WTC11 (cell line): ENCODE measurements at regions not wholly inside any gene's neighbourhood (a gene's known extent, or its start where the extent isn't known, plus 50 kb on each side); places are given as distances from the start of the nearest gene placed in this dataset.

Experiments used
- ATAC-seq: fragments of 200-7000 bp; cut with Tn5 transposase; 2 replicates; pipeline ENCODE4 v1.10.0; 2021; ENCODE audit warnings: mild to moderate bottlenecking, moderate library complexity
- CTCF ChIA-PET: fragments of 300-600 bp; sonication (Branson Sonifier 250); formaldehyde crosslinking; loops from one replicate; lab custom pipeline; 2021; ENCODE audit warnings: antibody characterized with exemption; lab: Charles Lee
- POLR2A ChIA-PET: fragments of 350-600 bp; sonication (Branson Sonifier 250); formaldehyde crosslinking; loops from one replicate; lab custom pipeline; 2021; ENCODE audit warnings: antibody characterized with exemption; lab: Charles Lee
- DNase-seq: peaks from one replicate; pipeline ENCODE4 v3.0.0; 2021; ENCODE audit warnings: low spot score
- H3K27ac Mint-ChIP-seq: 2 replicates; pipeline ENCODE4 v1.8.0; 2021; ENCODE audit warnings: mixed read lengths
- H3K27me3 Mint-ChIP-seq: 2 replicates; pipeline ENCODE4 v1.8.0; 2021; ENCODE audit warnings: low read depth, mild to moderate bottlenecking, moderate library complexity, mixed read lengths
- H3K36me3 Mint-ChIP-seq: 2 replicates; pipeline ENCODE4 v1.8.0; 2021; ENCODE audit warnings: mixed read lengths
- H3K4me1 Mint-ChIP-seq: 2 replicates; pipeline ENCODE4 v1.8.0; 2022; ENCODE audit warnings: mixed read lengths
- H3K4me3 Mint-ChIP-seq: 2 replicates; pipeline ENCODE4 v1.8.0; 2021; ENCODE audit warnings: mild to moderate bottlenecking, moderate library complexity, mixed read lengths
- H3K9me3 Mint-ChIP-seq: 2 replicates; pipeline ENCODE4 v1.8.0; 2021; ENCODE audit warnings: mixed read lengths
- CREB1 ChIP-seq: sonication (generic); formaldehyde crosslinking; IDR thresholded peaks from 2 replicates; pipeline ENCODE4 v1.8.0; 2023; ENCODE audit warnings: mild to moderate bottlenecking, missing genetic modification reagents
- FOXJ3 ChIP-seq: sonication (generic); formaldehyde crosslinking; IDR thresholded peaks from 2 replicates; pipeline ENCODE4 v1.9.0; 2021; ENCODE audit warnings: missing genetic modification reagents, mild to moderate bottlenecking, borderline replicate concordance
- JUN ChIP-seq: sonication (generic); formaldehyde crosslinking; IDR thresholded peaks from 2 replicates; pipeline ENCODE4 v1.8.0; 2023; ENCODE audit warnings: mild to moderate bottlenecking, missing genetic modification reagents
- NFATC4 ChIP-seq: fragments of 250-450 bp; sonication (Bioruptor Pico); IDR thresholded peaks from 2 replicates; pipeline ENCODE4 v1.9.0; 2021; ENCODE audit warnings: mild to moderate bottlenecking
- NFE2L1 ChIP-seq: sonication (generic); formaldehyde crosslinking; IDR thresholded peaks from 2 replicates; pipeline ENCODE4 v1.8.1; 2023; ENCODE audit warnings: missing genetic modification reagents
- ZNF416 ChIP-seq: fragments of 250-450 bp; sonication (Bioruptor Pico); IDR thresholded peaks from 2 replicates; pipeline ENCODE4 v1.9.0; 2021; ENCODE audit warnings: mild to moderate bottlenecking, inconsistent platforms
- TF ChIP-seq, protein P1 (sequence below): sonication (generic); formaldehyde crosslinking; IDR thresholded peaks from 2 replicates; pipeline ENCODE4 v1.8.1; 2023; ENCODE audit warnings: mild to moderate bottlenecking, missing genetic modification reagents, borderline replicate concordance
- TF ChIP-seq, protein P2 (sequence below): sonication (generic); formaldehyde crosslinking; IDR thresholded peaks from 2 replicates; pipeline ENCODE4 v1.8.0; 2023; ENCODE audit warnings: mild to moderate bottlenecking, missing genetic modification reagents
- TF ChIP-seq, protein P3 (sequence below): fragments of 250-450 bp; sonication (Bioruptor Pico); IDR thresholded peaks from 2 replicates; pipeline ENCODE4 v1.9.0; 2021; ENCODE audit warnings: mild to moderate bottlenecking, borderline replicate concordance
- TF ChIP-seq, protein P4 (sequence below): sonication (generic); formaldehyde crosslinking; IDR thresholded peaks from 2 replicates; pipeline ENCODE4 v1.8.0; 2022; ENCODE audit warnings: missing genetic modification reagents
- TF ChIP-seq, protein P5 (sequence below): sonication (generic); formaldehyde crosslinking; IDR thresholded peaks from 2 replicates; pipeline ENCODE4 v1.8.1; 2023; ENCODE audit warnings: mild to moderate bottlenecking, missing genetic modification reagents, moderate library complexity

DNA sequence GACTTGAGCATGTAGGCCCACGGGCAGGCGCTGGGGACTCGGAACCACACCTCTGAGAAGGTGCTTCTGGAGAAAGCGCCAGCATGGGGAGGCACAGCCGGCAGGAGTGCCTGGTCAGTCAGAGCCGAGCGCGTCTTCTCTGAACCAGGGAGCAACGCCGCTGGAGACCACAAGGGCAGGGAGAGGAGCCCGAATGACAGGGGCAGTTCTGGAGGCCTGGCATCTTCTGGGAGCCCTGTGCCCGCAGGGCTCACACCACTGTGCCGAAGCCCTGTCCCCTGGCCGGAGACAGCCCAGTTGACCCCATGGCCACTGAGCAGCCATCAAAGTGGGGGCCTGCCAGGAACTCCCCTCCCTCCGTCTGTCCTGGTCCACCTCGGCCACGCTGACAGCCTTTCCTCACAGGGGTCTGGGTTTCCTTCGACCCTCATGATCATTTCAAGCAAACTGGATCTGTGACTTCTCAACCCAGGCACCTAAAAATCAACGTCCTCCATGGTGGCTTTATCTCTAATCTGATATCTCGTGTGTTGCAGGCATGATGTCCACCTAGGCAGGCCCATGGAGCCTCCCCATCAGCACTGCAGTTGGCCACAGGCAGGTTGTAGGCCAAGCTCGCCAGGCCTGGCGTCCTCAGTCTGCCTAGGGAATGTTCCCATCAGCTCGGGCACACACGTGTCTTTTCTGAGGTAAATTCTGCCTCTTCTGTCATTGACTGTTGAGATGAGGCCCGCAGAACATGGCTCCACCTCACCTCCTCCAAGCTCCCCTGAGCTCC, 299.3 kb upstream of the RTL1 start (continued):
- TF ChIP-seq, protein P1, sequence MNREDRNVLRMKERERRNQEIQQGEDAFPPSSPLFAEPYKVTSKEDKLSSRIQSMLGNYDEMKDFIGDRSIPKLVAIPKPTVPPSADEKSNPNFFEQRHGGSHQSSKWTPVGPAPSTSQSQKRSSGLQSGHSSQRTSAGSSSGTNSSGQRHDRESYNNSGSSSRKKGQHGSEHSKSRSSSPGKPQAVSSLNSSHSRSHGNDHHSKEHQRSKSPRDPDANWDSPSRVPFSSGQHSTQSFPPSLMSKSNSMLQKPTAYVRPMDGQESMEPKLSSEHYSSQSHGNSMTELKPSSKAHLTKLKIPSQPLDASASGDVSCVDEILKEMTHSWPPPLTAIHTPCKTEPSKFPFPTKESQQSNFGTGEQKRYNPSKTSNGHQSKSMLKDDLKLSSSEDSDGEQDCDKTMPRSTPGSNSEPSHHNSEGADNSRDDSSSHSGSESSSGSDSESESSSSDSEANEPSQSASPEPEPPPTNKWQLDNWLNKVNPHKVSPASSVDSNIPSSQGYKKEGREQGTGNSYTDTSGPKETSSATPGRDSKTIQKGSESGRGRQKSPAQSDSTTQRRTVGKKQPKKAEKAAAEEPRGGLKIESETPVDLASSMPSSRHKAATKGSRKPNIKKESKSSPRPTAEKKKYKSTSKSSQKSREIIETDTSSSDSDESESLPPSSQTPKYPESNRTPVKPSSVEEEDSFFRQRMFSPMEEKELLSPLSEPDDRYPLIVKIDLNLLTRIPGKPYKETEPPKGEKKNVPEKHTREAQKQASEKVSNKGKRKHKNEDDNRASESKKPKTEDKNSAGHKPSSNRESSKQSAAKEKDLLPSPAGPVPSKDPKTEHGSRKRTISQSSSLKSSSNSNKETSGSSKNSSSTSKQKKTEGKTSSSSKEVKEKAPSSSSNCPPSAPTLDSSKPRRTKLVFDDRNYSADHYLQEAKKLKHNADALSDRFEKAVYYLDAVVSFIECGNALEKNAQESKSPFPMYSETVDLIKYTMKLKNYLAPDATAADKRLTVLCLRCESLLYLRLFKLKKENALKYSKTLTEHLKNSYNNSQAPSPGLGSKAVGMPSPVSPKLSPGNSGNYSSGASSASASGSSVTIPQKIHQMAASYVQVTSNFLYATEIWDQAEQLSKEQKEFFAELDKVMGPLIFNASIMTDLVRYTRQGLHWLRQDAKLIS (CRISPR knock-in tag): no peak
- TF ChIP-seq, protein P2, sequence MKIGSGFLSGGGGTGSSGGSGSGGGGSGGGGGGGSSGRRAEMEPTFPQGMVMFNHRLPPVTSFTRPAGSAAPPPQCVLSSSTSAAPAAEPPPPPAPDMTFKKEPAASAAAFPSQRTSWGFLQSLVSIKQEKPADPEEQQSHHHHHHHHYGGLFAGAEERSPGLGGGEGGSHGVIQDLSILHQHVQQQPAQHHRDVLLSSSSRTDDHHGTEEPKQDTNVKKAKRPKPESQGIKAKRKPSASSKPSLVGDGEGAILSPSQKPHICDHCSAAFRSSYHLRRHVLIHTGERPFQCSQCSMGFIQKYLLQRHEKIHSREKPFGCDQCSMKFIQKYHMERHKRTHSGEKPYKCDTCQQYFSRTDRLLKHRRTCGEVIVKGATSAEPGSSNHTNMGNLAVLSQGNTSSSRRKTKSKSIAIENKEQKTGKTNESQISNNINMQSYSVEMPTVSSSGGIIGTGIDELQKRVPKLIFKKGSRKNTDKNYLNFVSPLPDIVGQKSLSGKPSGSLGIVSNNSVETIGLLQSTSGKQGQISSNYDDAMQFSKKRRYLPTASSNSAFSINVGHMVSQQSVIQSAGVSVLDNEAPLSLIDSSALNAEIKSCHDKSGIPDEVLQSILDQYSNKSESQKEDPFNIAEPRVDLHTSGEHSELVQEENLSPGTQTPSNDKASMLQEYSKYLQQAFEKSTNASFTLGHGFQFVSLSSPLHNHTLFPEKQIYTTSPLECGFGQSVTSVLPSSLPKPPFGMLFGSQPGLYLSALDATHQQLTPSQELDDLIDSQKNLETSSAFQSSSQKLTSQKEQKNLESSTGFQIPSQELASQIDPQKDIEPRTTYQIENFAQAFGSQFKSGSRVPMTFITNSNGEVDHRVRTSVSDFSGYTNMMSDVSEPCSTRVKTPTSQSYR (CRISPR knock-in tag): no peak

DNA sequence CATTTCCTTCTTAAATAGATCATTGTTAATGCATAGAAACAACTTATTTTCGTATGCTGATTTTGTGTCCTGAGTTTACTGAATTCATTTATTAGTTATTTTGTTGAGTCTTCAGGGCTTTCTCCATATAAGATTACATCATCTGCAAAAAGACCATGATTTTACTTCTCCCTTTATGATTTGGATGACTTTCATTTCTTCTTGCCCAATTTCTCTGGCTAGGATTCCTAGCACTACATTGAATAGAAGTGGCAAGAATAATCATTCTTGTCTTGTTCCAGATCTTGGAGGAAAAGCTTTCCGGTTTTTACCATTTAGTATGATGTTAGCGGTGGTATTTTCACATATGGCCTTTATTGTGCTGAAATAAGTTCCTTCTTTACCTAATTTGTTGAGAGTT, 303.0 kb upstream of the RTL1 start:
- no peak for DNase-seq
- Mint-ChIP-seq H3K4me1 (no peaks in the 10 kb centered on the region), H3K4me3 (no peak overlapping the region), H3K27ac (no peak overlapping the region), H3K36me3 (peaks cover 24% of the 10 kb centered on the region), H3K9me3 (peaks cover 79% of the 10 kb centered on the region), H3K27me3 (peaks cover 10% of the 10 kb centered on the region)
- no peak for ATAC-seq
- ChIA-PET POLR2A (no interaction called here), CTCF (no interaction called here)
- TF ChIP-seq CREB1 (CRISPR knock-in tag) (no peak), JUN (CRISPR knock-in tag) (no peak), ZNF416 (no peak), NFATC4 (CRISPR knock-in tag) (no peak), FOXJ3 (CRISPR knock-in tag) (no peak), NFE2L1 (CRISPR knock-in tag) (no peak)
- TF ChIP-seq, protein P3, sequence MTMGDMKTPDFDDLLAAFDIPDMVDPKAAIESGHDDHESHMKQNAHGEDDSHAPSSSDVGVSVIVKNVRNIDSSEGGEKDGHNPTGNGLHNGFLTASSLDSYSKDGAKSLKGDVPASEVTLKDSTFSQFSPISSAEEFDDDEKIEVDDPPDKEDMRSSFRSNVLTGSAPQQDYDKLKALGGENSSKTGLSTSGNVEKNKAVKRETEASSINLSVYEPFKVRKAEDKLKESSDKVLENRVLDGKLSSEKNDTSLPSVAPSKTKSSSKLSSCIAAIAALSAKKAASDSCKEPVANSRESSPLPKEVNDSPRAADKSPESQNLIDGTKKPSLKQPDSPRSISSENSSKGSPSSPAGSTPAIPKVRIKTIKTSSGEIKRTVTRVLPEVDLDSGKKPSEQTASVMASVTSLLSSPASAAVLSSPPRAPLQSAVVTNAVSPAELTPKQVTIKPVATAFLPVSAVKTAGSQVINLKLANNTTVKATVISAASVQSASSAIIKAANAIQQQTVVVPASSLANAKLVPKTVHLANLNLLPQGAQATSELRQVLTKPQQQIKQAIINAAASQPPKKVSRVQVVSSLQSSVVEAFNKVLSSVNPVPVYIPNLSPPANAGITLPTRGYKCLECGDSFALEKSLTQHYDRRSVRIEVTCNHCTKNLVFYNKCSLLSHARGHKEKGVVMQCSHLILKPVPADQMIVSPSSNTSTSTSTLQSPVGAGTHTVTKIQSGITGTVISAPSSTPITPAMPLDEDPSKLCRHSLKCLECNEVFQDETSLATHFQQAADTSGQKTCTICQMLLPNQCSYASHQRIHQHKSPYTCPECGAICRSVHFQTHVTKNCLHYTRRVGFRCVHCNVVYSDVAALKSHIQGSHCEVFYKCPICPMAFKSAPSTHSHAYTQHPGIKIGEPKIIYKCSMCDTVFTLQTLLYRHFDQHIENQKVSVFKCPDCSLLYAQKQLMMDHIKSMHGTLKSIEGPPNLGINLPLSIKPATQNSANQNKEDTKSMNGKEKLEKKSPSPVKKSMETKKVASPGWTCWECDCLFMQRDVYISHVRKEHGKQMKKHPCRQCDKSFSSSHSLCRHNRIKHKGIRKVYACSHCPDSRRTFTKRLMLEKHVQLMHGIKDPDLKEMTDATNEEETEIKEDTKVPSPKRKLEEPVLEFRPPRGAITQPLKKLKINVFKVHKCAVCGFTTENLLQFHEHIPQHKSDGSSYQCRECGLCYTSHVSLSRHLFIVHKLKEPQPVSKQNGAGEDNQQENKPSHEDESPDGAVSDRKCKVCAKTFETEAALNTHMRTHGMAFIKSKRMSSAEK (CRISPR knock-in tag): no peak
- TF ChIP-seq, protein P4, sequence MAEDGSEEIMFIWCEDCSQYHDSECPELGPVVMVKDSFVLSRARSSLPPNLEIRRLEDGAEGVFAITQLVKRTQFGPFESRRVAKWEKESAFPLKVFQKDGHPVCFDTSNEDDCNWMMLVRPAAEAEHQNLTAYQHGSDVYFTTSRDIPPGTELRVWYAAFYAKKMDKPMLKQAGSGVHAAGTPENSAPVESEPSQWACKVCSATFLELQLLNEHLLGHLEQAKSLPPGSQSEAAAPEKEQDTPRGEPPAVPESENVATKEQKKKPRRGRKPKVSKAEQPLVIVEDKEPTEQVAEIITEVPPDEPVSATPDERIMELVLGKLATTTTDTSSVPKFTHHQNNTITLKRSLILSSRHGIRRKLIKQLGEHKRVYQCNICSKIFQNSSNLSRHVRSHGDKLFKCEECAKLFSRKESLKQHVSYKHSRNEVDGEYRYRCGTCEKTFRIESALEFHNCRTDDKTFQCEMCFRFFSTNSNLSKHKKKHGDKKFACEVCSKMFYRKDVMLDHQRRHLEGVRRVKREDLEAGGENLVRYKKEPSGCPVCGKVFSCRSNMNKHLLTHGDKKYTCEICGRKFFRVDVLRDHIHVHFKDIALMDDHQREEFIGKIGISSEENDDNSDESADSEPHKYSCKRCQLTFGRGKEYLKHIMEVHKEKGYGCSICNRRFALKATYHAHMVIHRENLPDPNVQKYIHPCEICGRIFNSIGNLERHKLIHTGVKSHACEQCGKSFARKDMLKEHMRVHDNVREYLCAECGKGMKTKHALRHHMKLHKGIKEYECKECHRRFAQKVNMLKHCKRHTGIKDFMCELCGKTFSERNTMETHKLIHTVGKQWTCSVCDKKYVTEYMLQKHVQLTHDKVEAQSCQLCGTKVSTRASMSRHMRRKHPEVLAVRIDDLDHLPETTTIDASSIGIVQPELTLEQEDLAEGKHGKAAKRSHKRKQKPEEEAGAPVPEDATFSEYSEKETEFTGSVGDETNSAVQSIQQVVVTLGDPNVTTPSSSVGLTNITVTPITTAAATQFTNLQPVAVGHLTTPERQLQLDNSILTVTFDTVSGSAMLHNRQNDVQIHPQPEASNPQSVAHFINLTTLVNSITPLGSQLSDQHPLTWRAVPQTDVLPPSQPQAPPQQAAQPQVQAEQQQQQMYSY (CRISPR knock-in tag): no peak
- TF ChIP-seq, protein P5, sequence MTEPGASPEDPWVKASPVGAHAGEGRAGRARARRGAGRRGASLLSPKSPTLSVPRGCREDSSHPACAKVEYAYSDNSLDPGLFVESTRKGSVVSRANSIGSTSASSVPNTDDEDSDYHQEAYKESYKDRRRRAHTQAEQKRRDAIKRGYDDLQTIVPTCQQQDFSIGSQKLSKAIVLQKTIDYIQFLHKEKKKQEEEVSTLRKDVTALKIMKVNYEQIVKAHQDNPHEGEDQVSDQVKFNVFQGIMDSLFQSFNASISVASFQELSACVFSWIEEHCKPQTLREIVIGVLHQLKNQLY (CRISPR knock-in tag): no peak
